Fibroblast of mammary gland (primary cell): ENCODE measurements at regions not wholly inside any gene's neighbourhood (a gene's known extent, or its start where the extent isn't known, plus 50 kb on each side); places are given as distances from the start of the nearest gene placed in this dataset.

Experiments used
- DNase-seq: peaks from one replicate; pipeline ENCODE4 v3.0.0-alpha.2; 2010; ENCODE audit warnings: low read depth
- H3K4me3 ChIP-seq: 2 replicates; pipeline ENCODE4 v1.5.1; 2011; ENCODE audit warnings: low read depth, mild to moderate bottlenecking, low read length, moderate library complexity; ENCODE audit not compliant: control insufficient read depth
- CTCF ChIP-seq: conservative IDR thresholded peaks from 2 replicates; pipeline ENCODE4 v1.5.1; 2011; ENCODE audit warnings: low read depth, low read length, inconsistent platforms; ENCODE audit not compliant: control insufficient read depth, insufficient read depth

- DNase-seq = no peak
- no peak overlapping the region for H3K4me3 ChIP-seq
- TF ChIP-seq CTCF = no peak
These were observed 278.5 kb upstream of the ZNF385D start for GRCh38 chr3:22029480-22029879.

- no peak overlapping the region for H3K4me3 ChIP-seq
- DNase-seq = no peak
- TF ChIP-seq CTCF = no peak
These were observed 288.2 kb upstream of the ZNF385D start for GRCh38 chr3:22039161-22039560.

- DNase-seq = no peak
- H3K4me3 ChIP-seq = no peak overlapping the region
- TF ChIP-seq CTCF = no peak
These were observed 289.1 kb upstream of the ZNF385D start for GRCh38 chr3:22040150-22040549.

GRCh38 chr3:22045882-22046281 is 294.9 kb upstream of the ZNF385D start:
- no peak for TF ChIP-seq CTCF
- DNase-seq = no peak

GRCh38 chr3:22063500-22063899 is 312.5 kb upstream of the ZNF385D start:
- H3K4me3 ChIP-seq = no peak overlapping the region
- no peak for TF ChIP-seq CTCF
- no peak for DNase-seq

More at GRCh38 chr3:22045882-22046281, 294.9 kb upstream of the ZNF385D start:
- no peak overlapping the region for H3K4me3 ChIP-seq

- no peak for TF ChIP-seq CTCF
- H3K4me3 ChIP-seq = no peak overlapping the region
These were observed 317.6 kb upstream of the ZNF385D start for GRCh38 chr3:22068619-22069018.

GRCh38 chr3:22088204-22088603 is 337.2 kb upstream of the ZNF385D start:
- DNase-seq = no peak
- TF ChIP-seq CTCF = no peak
- no peak overlapping the region for H3K4me3 ChIP-seq

More at GRCh38 chr3:22068619-22069018, 317.6 kb upstream of the ZNF385D start:
- no peak for DNase-seq
